ENCODE measurements at regions not wholly inside any gene's neighbourhood (a gene's known extent, or its start where the extent isn't known, plus 50 kb on each side); places are given as distances from the start of the nearest gene placed in this dataset.
"Not testable (repeated sequence)": the region's sequence is repeated elsewhere in the genome, so short reads cannot be mapped to it uniquely, and the experiment has no call there.

DNA sequence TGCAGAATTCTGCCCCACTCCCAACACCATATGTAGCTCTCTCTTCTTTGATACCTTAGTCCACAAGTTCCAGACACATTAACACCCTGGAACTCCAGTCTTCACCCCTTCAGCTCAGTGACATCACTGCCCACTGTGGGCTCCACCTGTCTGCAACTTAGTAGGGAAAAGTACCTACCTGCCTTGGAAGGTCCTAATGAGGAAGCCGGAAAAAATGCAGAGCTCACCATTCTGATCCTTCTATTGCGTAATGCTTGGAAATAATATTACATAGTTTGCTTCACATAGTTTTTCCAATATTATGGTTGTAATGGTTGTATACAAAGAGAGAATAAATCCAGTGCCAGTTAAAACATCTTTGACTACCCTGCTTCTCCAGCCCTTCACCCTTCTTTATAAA, 738.4 kb downstream of the RNF144A start:
- no peak overlapping the region for H3K27ac Mint-ChIP-seq
- DNase-seq (ENCODE audit: extremely low spot score, unreplicated experiment) = no peak
- no peaks in the 10 kb centered on the region for H3K4me1 Mint-ChIP-seq (ENCODE audit: unreplicated experiment)
- TF ChIP-seq, protein P1, sequence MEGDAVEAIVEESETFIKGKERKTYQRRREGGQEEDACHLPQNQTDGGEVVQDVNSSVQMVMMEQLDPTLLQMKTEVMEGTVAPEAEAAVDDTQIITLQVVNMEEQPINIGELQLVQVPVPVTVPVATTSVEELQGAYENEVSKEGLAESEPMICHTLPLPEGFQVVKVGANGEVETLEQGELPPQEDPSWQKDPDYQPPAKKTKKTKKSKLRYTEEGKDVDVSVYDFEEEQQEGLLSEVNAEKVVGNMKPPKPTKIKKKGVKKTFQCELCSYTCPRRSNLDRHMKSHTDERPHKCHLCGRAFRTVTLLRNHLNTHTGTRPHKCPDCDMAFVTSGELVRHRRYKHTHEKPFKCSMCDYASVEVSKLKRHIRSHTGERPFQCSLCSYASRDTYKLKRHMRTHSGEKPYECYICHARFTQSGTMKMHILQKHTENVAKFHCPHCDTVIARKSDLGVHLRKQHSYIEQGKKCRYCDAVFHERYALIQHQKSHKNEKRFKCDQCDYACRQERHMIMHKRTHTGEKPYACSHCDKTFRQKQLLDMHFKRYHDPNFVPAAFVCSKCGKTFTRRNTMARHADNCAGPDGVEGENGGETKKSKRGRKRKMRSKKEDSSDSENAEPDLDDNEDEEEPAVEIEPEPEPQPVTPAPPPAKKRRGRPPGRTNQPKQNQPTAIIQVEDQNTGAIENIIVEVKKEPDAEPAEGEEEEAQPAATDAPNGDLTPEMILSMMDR (conservative IDR thresholded peaks at IDR 0.05) = no peak
- no peaks in the 10 kb centered on the region for H3K27me3 Mint-ChIP-seq
- peaks cover 20% of the 10 kb centered on the region for H3K9me3 Mint-ChIP-seq
- no peaks in the 10 kb centered on the region for H3K36me3 Mint-ChIP-seq
- no peak overlapping the region for H3K4me3 Mint-ChIP-seq

DNA sequence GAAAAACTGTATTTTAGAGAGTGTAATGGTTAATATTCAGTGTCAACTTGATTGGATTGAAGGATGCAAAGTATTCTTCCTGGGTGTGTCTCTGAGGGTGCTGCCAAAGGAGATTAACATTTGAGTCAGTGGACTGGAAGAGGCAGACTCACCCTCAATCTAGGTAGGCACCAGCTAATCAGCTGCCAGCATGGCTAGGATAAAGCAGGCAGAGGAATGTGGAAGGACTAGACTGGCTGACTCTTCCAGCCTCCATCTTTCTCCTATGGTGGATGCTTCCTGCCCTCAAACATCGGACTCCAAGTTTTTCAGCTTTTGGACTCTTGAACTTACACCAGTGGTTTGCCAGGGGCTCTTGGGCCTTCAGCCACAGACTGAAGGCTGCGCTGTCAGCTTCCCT, 740.3 kb downstream of the RNF144A start:
- H3K27me3 Mint-ChIP-seq; H3K36me3 Mint-ChIP-seq; H3K4me3 Mint-ChIP-seq; H3K4me1 Mint-ChIP-seq (ENCODE audit: unreplicated experiment); DNase-seq (ENCODE audit: extremely low spot score, unreplicated experiment): not testable (repeated sequence)
- Mint-ChIP-seq H3K9me3 (peaks cover 20% of the 10 kb centered on the region), H3K27ac (peak overlapping the region; percentile 32)

DNA sequence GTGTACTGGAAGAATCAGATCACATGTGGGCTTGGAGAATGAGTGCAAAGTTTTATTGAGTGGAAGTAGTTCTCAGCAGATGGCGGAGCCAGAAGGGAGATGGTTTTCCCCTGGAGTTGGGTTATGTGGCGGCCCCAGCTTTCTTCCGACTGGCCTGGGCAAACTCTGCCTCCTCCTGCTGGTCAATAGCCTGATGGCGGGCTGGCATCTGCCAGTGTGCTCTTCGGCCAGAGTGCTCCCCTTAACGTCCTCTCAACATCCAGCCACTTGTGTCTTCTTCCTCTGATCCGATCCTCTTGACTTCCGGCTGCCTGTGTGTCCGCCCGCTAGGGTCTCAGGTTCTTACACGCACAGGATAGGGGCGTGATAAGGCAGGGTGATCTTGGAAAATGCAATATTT, 741.3 kb downstream of the RNF144A start:
- H3K27ac Mint-ChIP-seq = no peak overlapping the region
- H3K4me1 Mint-ChIP-seq (ENCODE audit: unreplicated experiment) = no peaks in the 10 kb centered on the region
- H3K36me3 Mint-ChIP-seq = no peaks in the 10 kb centered on the region
- DNase-seq (ENCODE audit: extremely low spot score, unreplicated experiment) = no peak
- TF ChIP-seq, protein P1 (conservative IDR thresholded peaks at IDR 0.05) = no peak
- H3K4me3 Mint-ChIP-seq = no peak overlapping the region
- peaks cover 20% of the 10 kb centered on the region for H3K9me3 Mint-ChIP-seq
- no peaks in the 10 kb centered on the region for H3K27me3 Mint-ChIP-seq

DNA sequence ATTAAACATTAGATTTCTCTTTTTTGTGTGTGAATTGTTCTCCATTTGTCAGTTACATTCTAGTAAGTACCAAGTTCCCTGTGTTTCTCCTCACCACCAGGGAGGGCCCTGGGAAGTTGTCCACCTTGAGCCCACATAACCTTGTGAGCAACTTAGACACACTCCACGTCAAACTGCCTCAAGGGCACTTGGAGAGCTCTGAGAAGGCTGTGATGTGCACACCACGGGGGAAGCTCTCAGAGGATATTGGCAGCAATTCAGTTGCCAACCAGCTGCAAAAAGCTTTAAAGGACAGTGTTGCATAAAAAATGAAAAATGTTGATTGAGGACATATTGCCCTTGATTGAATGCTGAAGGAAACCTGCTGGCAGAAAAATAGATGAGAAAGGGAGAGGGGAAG, 743.6 kb downstream of the RNF144A start:
- Mint-ChIP-seq H3K36me3 (no peaks in the 10 kb centered on the region), H3K4me1 (ENCODE audit: unreplicated experiment) (no peaks in the 10 kb centered on the region), H3K27me3 (no peaks in the 10 kb centered on the region), H3K4me3 (no peak overlapping the region), H3K27ac (no peak overlapping the region), H3K9me3 (peaks cover 13% of the 10 kb centered on the region)
- no peak for DNase-seq (ENCODE audit: extremely low spot score, unreplicated experiment)
- TF ChIP-seq, protein P1 (conservative IDR thresholded peaks at IDR 0.05) = no peak

DNA sequence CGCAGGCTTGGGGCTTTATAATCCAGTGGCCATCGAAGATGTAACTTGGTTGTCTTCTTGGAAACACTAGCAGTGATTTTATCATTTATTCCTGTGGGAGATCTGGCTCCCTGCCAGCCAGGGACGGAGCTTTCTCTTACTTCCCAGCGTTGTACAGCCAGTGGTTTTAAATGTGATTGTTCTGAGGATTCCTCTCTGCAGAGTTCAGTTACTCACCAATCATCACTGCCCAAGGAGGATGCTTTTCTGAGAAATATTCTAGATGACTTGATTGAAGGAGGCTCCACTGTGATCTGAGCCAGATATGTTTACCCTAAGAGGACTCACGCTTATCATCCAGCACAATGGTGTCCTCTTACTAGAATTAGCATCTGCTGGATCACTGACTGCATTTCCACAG, 744.3 kb downstream of the RNF144A start:
- TF ChIP-seq, protein P1 (conservative IDR thresholded peaks at IDR 0.05) = no peak
- H3K4me1 Mint-ChIP-seq (ENCODE audit: unreplicated experiment) = no peaks in the 10 kb centered on the region
- no peaks in the 10 kb centered on the region for H3K27me3 Mint-ChIP-seq
- H3K9me3 Mint-ChIP-seq = peaks cover 13% of the 10 kb centered on the region
- no peak overlapping the region for H3K4me3 Mint-ChIP-seq
- H3K36me3 Mint-ChIP-seq = no peaks in the 10 kb centered on the region
- no peak for DNase-seq (ENCODE audit: extremely low spot score, unreplicated experiment)
- H3K27ac Mint-ChIP-seq = no peak overlapping the region

DNA sequence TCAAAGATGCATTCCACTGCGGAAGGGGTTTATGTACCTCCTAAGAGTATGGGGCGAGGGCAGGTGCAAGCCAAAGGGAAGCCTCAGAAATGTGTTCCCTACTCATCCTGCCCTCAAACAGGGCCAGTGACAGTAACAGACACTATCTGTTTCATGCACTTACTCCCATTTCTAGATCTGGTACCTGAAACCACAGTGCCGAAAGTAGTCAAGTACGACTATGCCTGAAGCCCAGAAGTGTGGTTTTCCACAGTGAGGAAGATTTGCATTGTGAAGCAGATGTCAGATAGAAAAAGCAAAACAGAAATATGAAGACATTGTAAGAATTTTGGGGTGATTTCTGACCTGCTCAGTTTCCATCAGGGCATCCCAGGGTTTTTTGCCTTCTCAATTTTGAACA, 748.7 kb downstream of the RNF144A start:
- Mint-ChIP-seq H3K9me3 (no peaks in the 10 kb centered on the region), H3K4me3 (no peak overlapping the region), H3K4me1 (ENCODE audit: unreplicated experiment) (no peaks in the 10 kb centered on the region), H3K36me3 (no peaks in the 10 kb centered on the region), H3K27me3 (no peaks in the 10 kb centered on the region), H3K27ac (no peak overlapping the region)
- no peak for DNase-seq (ENCODE audit: extremely low spot score, unreplicated experiment)
- TF ChIP-seq, protein P1 (conservative IDR thresholded peaks at IDR 0.05) = no peak

Measured in type B pancreatic cell (in vitro differentiated cells).